ENCODE measurements at regions not wholly inside any gene's neighbourhood (a gene's known extent, or its start where the extent isn't known, plus 50 kb on each side); places are given as distances from the start of the nearest gene placed in this dataset.

DNA sequence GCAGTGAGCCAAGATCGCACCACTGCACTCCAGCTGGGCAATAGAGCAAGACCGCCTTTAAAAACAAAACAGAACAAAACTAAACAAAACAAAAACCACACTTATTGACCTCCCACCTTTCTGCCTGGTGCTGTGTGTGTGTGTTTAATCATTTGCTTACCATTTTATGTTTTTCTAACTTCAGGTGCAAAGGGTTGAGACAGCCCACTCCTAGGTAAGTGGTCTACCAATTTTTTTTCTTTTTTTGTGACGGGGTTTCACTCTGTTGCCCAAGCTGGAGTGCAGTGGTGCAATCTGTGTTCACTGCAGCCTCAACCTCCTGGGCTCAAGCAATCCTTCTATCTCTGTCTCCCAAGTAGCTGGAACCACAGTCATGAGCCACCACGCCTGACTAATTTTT, 65.8 kb downstream of the SALL1 start:
- DNase-seq (ENCODE audit: low read depth in 2 of 2) = no peak

- no peak for DNase-seq (ENCODE audit: low read depth in 2 of 2)
Measured at GRCh38 chr16:51084074-51084928, 66.8 kb downstream of the SALL1 start.

DNA sequence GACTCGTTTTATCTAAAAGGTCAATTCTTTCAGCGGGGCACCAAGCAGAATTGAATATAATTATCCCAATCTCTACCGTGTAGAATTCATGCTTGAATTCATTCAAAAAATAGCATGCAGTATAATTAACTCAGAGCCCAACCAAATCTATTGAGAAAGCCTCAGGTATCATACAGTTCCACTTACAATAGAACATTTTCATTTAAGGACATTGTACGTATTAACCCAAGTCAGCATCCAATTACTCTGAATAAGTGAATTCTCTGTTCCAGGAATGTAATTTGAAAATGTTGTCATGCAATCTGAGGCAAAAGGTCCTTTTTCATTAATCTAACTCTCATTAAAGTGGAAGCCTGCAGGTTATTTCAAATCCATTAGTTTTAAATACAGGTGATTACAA, 78.5 kb downstream of the SALL1 start:
- DNase-seq (ENCODE audit: low read depth in 2 of 2) = no peak

GRCh38 chr16:51071326-51071725, 79.7 kb downstream of the SALL1 start:
- no peak for DNase-seq (ENCODE audit: low read depth in 2 of 2)

DNA sequence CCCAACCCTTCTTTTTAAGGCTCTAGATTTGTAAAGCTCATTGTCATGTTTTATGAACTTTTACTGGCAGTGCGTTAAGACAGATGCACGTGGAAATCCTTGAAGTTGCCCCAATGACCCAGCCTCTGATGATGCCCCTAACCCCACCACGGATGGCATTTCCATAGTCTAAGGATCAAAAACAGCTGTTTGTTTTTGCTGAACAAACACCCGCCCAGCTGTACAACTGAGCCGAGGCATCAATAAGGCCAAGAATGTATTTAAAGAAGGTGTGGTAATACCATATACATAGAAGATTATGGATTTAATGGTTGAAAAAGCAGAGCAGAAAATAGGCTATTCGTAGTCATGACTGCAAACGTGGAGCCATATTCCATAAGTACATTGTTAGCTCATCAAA, 83.7 kb downstream of the SALL1 start:
- DNase-seq (ENCODE audit: low read depth in 2 of 2) = no peak

DNA sequence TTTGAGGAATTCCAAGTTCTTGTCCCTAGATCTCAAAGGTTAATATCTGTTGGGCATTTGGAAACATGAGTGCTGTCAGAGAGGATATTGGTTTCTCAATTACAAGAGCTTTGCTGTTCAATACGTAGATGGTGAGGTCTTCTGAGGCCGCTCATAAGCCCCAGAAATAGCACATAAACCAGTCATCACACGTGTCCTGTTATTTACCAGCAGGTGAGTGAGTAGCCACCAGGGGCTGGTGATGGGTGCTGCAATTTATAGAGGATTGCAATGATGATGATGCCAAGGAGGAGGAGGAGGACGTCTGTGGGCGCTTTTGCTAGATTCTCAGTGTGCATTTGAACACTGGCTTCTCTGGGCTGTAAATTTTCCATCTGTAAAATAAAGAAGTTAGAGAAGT, 89.0 kb downstream of the SALL1 start:
- no peak for DNase-seq (ENCODE audit: low read depth in 2 of 2)

DNA sequence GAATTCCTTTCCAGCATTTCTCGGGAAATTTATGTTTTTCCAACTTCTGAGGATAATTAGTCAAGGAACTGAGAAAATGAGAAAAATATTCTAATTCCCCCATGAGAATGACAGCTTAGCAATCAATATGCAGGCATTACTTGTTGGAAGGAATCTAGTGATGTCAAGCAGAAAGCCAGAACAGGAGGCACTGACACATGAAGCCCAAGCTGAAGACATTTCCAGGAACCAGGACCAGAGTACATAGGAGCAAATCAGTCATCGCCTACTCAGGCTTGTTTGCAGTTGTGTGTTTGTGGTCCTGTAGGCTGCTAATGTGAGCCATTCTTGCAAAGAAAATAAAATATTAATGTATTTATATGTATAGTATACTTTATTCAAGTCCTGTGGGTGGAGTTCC, 89.7 kb downstream of the SALL1 start:
- DNase-seq (ENCODE audit: low read depth in 2 of 2) = no peak

DNA sequence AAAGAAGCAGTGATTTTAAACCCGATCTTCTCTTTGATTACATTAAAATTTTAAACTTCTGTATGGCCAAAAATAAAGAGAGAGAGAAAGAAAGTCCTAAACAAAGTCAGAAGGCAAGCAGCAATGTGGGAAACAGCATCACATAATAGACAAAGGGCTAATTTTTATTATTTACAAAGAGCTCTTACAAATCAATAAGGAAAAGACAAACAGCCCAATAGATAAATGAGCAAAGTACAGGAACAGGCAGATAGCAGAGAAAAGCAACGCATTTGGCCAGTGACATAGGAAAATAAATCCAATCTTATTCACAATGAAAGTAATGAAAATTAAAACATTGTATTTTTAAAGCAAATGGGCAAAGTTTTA, 93.1 kb downstream of the SALL1 start:
- DNase-seq (ENCODE audit: low read depth in 2 of 2) = no peak

GRCh38 chr16:51057102-51057793, 93.8 kb downstream of the SALL1 start:
- DNase-seq (ENCODE audit: low read depth in 2 of 2) = no peak

- no peak for DNase-seq (ENCODE audit: low read depth in 2 of 2)
Measured at GRCh38 chr16:51056331-51056730, 94.7 kb downstream of the SALL1 start.

DNA sequence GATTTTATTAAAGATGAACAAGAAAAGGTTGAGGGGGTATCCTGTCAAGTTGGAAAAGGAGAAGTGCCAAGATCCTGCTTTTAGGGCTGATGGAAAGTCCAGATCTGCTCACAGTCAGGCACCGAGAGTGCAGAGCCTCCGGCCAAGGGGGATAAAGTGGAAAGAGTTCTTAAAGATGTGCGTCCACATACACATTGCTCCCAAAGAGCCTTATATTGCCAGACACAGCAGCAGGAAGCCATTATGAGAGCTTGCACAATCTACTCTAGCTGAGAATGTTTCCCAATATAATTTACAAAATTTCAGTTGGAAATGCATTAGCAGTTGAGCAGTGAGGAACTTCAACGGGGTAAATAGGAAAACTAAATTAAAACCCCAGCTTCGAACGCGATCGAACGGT, 95.6 kb downstream of the SALL1 start:
- no peak for DNase-seq (ENCODE audit: low read depth in 2 of 2)

- DNase-seq (ENCODE audit: low read depth in 2 of 2) = no peak
Measured at GRCh38 chr16:51053775-51054174, 97.3 kb downstream of the SALL1 start.

- DNase-seq (ENCODE audit: low read depth in 2 of 2) = no peak
Measured at GRCh38 chr16:51051671-51052070, 99.4 kb downstream of the SALL1 start.

- no peak for DNase-seq (ENCODE audit: low read depth in 2 of 2)
Measured at GRCh38 chr16:51050377-51050706, 100.7 kb downstream of the SALL1 start.

GRCh38 chr16:51049678-51050376, 101.2 kb downstream of the SALL1 start:
- DNase-seq (ENCODE audit: low read depth in 2 of 2) = no peak

DNA sequence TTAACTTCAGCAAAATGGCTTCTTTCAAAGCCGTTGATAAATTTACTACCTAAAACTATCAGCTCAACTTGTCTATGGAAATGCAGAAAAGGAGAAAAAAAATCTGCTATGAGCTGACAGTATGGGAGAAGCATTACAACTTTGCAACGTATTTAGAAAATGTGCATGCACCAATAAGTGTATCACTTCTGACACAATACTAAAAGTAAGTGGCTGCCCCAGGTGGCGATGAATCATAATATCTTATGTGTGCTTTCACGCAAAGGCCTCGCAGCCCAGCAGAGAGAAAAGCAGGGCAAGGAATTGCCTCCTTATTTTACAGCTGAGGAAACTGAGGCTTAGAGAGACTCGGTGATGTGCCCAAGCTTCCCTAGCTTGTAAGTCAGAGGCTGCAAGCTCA, 101.8 kb downstream of the SALL1 start:
- DNase-seq (ENCODE audit: low read depth in 2 of 2) = no peak

GRCh38 chr16:51048544-51048943, 102.5 kb downstream of the SALL1 start:
- no peak for DNase-seq (ENCODE audit: low read depth in 2 of 2)

DNA sequence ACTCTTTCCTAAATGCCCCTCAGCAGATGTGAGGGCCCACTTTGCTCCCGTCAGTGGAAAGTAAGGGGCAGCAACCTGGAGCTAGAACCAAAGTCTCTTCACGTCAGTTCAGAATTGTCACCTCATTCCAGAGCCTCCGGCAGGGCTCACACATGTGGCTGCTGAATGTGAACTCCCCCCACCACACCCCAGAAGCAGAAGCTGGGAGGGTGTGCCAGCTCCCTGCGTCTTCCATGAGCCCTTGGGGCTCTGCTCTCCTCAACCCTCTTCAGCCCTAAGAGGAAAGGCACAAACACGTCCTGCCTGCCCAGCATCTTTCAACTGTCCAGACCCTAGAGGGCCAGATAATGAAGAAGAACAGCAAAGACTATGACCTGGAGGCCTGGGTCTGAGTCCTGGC, 105.3 kb downstream of the SALL1 start:
- no peak for DNase-seq (ENCODE audit: low read depth in 2 of 2)

GRCh38 chr16:51045186-51045585, 105.9 kb downstream of the SALL1 start:
- no peak for DNase-seq (ENCODE audit: low read depth in 2 of 2)

GRCh38 chr16:51041546-51041945, 109.5 kb downstream of the SALL1 start:
- no peak for DNase-seq (ENCODE audit: low read depth in 2 of 2)

- no peak for DNase-seq (ENCODE audit: low read depth in 2 of 2)
Measured at GRCh38 chr16:51040637-51041036, 110.4 kb downstream of the SALL1 start.

- DNase-seq (ENCODE audit: low read depth in 2 of 2) = no peak
Measured at GRCh38 chr16:51039638-51040331, 111.3 kb downstream of the SALL1 start.
